ENCODE measurements at regions not wholly inside any gene's neighbourhood (a gene's known extent, or its start where the extent isn't known, plus 50 kb on each side); places are given as distances from the start of the nearest gene placed in this dataset.

GRCh38 chr15:29618586-29618985 is 203.7 kb downstream of the TJP1 start:
- Histone ChIP-seq H4K20me1 (replicated peaks; ENCODE audit: control insufficient read depth, extremely low read depth, insufficient read depth, low read length) (no peaks in the 10 kb centered on the region), H3K9me3 (replicated peaks; ENCODE audit: control insufficient read depth, insufficient read depth, low read length) (no peaks in the 10 kb centered on the region), H3K4me3 (replicated peaks in 1 of 3; ENCODE audit: insufficient read depth in 1 of 3, low read depth in 1 of 3, low read length in 3 of 3) (no peak overlapping the region), H3K4me2 (ENCODE audit: insufficient read depth, low read length) (no peak overlapping the region), H2AFZ (ENCODE audit: low read depth, low read length) (no peak overlapping the region), H3K9ac (replicated peaks; ENCODE audit: extremely low read depth, insufficient read depth, low read length) (no peak overlapping the region), H3K27me3 (ENCODE audit: control insufficient read depth in 2 of 2, insufficient read depth in 2 of 2, low read length in 2 of 2) (no peaks in the 10 kb centered on the region), H3K79me2 (ENCODE audit: control insufficient read depth, insufficient read depth, low read length) (no peaks in the 10 kb centered on the region), H3K36me3 (ENCODE audit: control insufficient read depth in 2 of 2, extremely low read depth in 1 of 2, insufficient read depth in 2 of 2, low read length in 2 of 2) (no peaks in the 10 kb centered on the region), H3K27ac (ENCODE audit: insufficient read depth, low read depth, low read length) (no peak overlapping the region), H3K9me1 (replicated peaks; ENCODE audit: control insufficient read depth, extremely low read depth, insufficient read depth, low read length) (no peaks in the 10 kb centered on the region), H3K4me1 (ENCODE audit: control insufficient read depth, extremely low read depth, insufficient read depth, low read length) (no peaks in the 10 kb centered on the region)
- TF ChIP-seq GATA2 (IDR thresholded peaks at IDR 0.05; ENCODE audit: insufficient read depth, insufficient read length, low read depth, low read length) (no peak), FOS (IDR thresholded peaks at IDR 0.05; ENCODE audit: borderline replicate concordance, insufficient read depth, low read length) (no peak), MYC (IDR thresholded peaks at IDR 0.05; ENCODE audit: low read depth, low read length) (no peak), EZH2 (IDR thresholded peaks at IDR 0.05; ENCODE audit: borderline replicate concordance, low read depth, low read length, severe bottlenecking) (no peak), POLR2A (IDR thresholded peaks at IDR 0.05; ENCODE audit: low read depth, low read length) (no peak), CTCF (IDR thresholded peaks at IDR 0.05; ENCODE audit: extremely low read depth in 1 of 2, insufficient read depth in 1 of 2, low read depth in 1 of 2, low read length in 2 of 2) (no peak), JUN (IDR thresholded peaks at IDR 0.05; ENCODE audit: borderline replicate concordance, insufficient read depth, insufficient read length, low read depth) (no peak), POLR2AphosphoS5 (IDR thresholded peaks at IDR 0.05; ENCODE audit: insufficient read depth, low read depth, low read length) (no peak), MAX (IDR thresholded peaks at IDR 0.05; ENCODE audit: insufficient read depth, insufficient read length) (no peak)
- no TSS peak for BruUV-seq (replicated peaks)
- ChIA-PET CTCF (no interaction called here), POLR2A (no interaction called here)
- FAIRE-seq (no peak), DNase-seq (ENCODE audit: low read depth, low spot score) (no peak)
- dilution Hi-C loops (cut with MboI; ENCODE audit: extremely low pct_ligation_motif_present, low sequenced_read_pairs) (no loop called here), intact Hi-C loops (cut with micrococcal nuclease) (no loop called here)
